HG02759 (cell line): ENCODE measurements at regions not wholly inside any gene's neighbourhood (a gene's known extent, or its start where the extent isn't known, plus 50 kb on each side); places are given as distances from the start of the nearest gene placed in this dataset.

ENCODE experiments used
- ATAC-seq: cut with Tn5 transposase; IDR thresholded peaks from one replicate; pipeline ENCODE4 v1.9.1; 2021; ENCODE audit warnings: mild to moderate bottlenecking, moderate library complexity; ENCODE audit not compliant: unreplicated experiment

DNA sequence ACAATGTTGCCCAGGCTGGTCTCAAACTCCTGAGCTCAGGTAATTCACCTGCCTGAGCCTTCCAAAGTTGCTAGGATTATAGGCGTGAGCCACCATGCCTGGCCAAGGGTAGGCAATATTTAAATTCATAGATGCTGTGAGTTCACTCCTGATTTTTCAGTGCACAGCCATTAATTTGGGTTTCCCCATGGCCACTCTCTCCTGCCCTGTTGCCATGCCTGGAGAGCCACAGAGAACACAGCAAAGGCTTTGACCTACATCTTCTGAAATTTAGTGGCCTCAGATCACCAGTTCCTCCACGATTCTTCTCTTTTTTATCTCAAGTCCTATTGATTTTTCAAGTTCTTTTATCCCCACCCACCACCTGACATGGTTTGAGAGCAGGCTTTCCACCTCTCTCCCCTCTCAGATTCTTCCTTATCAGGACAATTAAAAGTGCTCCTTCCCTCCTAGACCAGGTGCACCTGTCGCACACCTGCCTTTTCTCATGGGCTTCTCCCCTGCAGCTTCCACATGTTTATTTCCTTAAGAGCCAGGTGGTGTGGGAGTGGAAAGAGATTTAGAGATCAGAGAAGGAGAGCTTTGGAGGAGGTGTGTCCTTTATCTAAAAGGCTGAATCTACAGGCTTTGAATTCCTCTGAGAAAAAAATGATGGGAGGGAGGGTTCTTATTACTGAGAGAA lies 123.8 kb downstream of the ADRA2A start:
- ATAC-seq, result no peak

DNA sequence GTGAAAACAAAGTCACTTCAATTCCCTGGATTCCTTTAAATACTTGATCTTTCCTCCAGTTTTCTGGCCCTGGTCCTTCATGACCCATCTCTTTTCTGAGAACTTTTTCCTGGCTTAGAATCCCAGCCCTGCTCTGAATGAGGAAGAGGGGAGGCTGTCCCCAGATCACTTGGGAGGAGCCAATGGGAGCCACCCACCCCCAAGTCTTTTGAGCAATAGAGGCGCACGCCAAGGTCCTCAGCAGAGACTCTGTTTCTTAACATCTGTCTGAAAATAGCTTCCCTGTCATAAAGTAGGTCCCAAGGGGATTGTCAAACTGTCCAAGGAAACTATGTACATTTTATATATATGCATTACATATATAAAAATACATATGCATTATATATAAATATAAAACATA lies 126.8 kb downstream of the ADRA2A start:
- no peak for ATAC-seq

DNA sequence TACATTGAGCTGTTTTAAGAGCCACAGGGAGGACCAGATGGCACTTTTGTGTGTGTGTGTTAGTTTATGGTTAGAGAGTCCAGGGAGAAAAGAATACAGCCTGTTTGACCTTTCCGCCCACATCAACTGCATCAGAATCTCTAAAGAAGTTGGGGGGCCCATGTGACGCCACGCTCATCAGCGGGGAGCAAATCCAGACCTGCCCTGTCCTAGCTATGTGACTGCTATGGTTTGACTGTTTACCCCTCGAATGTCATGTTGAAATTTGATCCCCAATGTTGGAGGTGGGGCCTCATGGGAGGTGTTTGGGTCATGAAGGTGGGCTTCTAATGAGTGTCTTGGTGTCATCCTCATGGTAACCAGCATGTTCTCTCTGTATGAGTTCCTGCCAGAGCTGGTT lies 128.0 kb downstream of the ADRA2A start:
- no peak for ATAC-seq

DNA sequence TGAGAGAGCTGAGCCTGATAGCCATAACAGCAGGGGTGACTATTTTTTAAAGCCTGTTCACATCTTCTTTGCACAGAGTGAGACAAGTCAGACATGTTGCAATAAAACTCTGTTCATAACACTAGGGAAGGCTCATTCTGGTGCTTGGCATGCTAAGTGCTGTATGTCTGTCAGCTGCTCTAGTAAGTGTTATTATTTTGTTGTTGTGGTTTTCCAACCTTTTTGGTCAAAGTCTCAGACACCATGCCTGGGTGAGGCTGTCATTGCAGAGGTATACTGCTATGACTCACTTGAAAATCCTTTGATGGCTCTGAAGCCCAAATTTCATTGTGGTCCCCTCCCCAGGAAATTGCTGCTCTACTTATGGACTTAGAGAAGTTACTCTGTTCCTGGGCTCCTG lies 129.7 kb downstream of the ADRA2A start:
- no peak for ATAC-seq

DNA sequence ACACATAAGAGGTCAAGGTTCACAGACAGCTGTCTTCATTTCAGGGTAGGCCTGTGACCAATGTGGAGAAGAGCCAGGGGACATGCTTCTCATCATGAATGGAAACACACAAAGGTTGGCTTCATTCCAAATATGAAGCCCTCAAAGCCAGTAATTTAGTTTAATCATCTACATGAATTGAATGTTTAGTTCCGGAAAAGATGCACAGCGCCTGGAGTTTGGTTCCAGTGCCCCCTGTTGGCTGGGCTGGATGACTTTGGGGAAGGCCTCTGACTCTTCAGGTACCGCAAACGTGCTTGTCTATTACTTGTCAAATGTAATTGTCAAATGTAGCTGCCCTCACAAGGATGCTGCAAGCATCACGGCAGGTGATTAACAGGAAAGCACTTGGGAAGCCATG lies 130.7 kb downstream of the ADRA2A start:
- ATAC-seq, result no peak

DNA sequence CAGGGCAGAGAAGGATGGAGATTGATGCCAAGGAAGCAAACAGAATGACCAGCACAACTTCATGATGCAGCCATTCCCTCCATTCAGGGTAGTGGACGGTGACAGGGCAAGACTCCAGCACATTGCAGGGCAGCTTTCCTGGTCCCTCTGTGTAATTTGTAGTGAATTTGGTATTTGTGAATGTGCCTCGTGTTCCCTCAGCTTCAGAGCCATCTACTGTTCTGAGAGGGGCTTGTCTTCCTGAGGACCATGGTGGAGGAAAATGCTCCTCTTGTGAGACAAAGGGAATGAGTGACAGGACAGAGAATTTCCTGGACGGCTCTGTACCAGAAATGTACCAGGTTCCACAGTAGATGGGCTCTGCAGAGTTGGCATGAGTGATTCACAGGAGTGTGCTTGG lies 132.1 kb downstream of the ADRA2A start:
- ATAC-seq, result no peak

DNA sequence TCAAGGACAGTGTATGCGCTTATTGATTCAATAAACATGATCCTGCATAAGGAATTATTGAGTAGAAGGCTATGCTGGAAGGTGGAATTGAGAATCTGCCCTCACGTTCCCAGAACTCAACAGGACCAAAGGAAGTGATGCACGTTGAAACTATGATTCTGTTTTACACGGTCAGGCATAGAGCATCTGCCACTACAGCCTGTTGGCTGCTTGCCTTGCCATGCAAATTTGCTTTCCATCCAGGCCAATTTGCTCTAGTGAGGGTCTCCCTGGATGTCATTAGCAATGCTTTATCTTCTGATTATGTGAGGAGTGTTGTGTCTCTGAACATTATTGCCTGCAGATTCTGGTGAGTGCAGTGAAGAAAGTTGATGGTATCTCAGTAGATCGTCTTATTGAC lies 132.9 kb downstream of the ADRA2A start:
- no peak for ATAC-seq

DNA sequence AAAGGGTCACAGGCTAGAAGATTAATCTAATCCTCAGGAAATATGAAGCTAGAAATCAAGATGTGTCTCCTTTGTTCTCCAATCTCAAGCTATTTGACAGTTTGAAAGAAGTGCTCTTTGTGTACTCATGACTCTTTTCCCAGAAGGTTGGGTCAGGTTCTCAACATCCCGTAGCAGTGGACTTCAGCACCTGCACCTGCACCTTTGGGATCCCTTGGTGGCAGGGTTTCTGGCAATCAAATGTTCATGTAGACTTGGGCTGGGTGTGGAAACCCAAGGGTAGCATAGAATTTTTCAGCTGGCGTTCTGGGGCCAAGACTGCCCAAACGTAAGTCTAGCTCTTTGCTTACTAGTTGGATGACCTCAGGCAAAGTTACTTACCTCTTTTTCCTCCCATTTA lies 134.4 kb downstream of the ADRA2A start:
- no peak for ATAC-seq

DNA sequence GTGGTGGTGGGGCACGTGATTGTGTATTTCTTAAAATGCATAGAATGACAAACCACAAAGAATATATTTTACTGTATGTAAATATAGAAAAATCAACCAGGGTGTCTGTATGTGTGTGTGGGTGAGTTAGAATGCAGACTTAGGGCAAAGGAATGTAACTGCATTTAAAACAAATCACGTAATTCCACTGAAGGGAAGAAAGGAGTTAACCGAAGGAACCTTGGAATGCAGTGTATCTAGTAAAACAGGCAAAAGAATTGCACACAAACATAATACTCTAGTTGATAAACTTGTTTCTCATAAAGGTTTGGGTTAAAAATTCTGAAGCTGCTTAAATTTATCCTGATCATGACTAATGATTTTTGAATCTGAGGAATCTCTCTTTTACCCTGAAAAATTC lies 134.9 kb downstream of the ADRA2A start:
- no peak for ATAC-seq

DNA sequence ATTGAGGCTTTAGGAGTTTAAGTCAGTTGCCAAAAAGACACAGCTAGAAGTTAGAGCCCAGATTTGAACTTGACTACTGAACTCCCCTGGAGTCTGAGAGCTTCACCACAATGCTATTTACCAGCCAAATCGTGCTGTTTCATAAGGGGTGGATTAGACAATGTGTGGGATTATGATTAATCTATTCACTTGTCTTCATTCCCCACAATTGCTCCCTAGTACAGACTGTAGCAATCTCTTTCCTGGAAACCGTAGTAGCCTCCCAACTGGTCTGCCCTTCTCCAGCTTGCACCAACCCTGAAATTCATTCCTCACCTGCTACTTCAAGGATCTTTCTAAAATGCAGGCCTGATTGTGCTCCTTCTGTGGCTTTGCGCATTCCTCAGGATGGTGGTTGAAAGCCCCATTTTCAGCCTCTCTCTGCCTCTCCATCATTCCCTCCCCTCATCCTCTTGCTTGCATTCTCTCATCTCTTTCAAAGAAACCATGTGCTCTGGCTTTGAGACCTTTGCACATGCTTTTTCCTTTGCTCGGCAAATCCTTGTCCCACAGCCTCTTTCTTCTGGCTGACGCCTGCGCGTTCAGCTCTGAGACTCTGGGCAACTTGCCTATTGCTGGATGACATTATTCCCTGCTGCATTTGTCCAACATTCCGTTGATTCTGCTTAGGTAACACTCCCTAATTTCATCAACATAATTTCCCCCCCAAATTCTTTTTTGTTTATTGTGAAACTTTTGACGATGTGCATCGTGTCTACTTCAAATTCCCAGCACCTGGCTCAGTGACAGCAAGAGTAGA lies 145.1 kb downstream of the ADRA2A start:
- no peak for ATAC-seq

DNA sequence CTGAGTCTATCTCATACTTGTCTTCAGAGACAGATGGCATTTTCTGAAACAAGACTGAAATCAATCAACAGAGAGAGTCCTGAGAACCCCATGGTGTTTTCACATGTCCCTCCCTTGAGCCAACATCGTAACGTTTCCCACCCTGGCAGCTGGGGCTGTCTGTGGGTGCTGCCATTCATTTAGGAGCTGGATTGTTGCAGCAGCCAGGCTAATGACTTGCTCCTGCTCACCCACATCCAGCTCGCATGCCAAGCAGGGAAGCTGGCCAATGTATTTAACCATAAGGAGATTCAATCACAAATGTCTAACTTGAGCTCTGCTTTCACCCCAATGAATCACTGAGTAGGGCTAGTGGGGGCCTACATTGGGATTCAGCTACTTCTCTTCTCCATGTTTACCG lies 146.1 kb downstream of the ADRA2A start:
- no peak for ATAC-seq

DNA sequence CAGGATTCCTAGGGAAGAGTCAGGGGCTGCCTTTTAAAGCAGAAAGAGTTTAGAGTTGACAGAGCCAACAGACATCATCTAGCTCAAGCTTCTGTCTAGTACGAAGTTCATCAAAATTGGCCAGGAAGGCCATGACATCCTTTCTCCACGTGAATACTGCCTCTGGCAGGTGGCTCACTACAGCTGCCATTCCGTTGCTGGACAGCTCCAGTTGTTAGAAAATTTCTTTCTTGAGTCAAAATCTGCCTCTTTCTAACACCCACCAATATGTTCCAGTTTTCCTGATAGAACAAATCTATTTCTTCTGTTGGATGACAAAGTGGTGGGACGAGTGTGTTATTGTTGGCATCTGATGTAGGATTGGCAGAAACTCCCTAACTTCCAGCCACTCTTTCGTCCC lies 154.9 kb downstream of the ADRA2A start:
- ATAC-seq, result no peak

DNA sequence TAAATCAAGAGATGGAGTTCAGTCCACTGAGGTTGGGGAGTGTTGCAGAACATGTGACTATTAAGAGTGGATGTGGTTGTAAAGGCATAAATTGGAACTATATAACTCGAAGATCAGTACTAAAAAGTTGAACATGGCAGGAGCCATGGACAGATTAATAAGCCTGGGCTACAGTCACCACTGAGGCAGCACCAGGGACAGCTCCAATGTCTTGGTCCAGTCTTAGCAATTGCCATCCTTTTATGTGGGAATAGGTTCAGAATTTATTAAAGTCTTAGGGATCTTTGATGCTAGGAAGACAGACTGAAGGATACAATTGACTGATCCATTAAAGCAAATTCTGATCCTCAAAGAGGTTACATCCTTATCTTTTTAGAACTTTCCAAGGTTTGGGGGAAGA lies 156.6 kb downstream of the ADRA2A start:
- no peak for ATAC-seq

DNA sequence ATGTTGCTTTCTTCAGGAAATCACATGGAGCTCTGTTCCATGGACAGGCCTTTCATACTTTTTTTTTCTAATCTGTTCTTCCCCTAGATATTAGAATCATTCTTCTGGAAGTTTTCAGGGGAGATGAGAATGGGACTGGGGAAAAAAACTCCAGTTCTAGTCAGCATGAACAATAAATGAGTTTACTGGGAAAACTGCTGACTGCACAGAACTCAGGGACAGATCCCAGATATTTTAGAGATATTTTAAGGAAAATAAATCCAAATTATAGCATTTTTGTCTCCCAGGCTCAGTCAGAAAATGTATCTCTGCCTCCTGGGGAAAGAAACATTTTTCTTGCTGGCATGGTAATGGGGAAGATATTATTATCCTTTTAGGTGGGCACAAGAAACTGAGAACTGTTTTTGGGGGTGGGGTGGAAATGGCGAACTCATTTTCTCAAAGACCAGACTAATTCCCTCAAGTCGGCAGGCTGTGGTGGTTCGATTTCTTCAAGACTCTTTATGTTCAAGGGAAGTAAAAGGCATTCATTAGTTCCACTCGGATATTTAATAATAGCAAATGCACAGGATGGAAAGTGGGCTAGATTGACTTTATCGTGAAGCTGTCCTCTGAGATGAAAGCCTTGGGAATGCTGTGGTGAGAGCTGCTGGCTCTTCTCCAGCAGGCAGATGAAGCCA lies 157.5 kb downstream of the ADRA2A start:
- ATAC-seq, result no peak

DNA sequence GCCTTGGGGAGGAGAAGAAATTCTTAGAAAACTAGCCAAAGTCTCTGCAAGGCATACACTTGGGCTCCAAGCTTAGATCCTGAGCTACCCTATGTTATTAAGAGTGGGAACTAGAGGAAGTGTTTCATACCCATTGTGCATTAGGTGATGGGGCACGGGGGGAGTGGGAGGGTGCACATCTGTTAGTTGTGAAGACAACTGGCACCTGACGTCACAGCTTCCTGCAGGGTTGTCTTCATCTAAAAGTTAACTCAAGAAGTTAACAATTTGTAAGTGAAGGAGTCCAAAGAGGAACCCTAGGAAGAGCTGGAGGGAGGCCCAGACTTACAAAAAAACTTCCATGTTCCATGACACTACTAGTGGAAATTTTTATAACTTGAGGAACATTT lies 158.1 kb downstream of the ADRA2A start:
- ATAC-seq, result no peak

DNA sequence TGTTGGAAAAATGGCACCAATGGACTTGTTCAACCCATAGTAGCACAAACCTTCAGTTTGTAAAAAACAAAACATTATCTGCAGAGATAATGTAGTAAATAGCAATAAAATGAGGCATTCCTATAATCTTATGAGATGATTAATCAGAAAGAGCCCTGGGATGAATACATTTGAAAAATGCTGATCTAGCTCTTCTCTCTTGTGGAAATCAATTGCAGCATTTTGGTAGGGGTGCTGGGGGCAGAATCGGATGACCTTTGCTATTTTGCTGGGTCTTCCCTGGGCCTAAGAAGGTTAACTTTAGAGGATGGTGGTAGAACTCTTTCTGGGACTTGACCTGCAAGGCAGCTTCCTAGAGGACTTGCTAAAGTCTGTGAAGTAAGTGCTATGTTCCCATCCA lies 163.5 kb downstream of the ADRA2A start:
- ATAC-seq, result no peak

DNA sequence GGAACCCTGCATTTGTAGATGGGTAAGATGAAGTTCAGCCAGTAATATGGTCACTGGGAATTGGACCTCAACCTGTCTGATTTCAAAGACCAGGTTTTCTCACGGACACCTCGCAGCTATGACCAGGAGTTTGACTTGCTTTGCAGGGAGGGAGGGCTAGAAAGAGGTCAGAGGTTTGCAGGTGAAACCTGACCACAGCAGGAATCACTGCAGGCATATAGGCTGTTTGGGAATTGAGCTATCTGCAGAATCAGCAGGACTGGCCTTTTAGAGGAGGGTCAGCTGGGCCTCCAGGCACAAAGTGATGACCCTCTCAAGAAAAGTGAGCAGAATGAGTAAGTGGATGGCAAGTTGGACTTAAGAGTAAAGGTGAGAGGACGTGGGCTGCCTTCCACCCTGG lies 166.3 kb downstream of the ADRA2A start:
- ATAC-seq, result no peak

DNA sequence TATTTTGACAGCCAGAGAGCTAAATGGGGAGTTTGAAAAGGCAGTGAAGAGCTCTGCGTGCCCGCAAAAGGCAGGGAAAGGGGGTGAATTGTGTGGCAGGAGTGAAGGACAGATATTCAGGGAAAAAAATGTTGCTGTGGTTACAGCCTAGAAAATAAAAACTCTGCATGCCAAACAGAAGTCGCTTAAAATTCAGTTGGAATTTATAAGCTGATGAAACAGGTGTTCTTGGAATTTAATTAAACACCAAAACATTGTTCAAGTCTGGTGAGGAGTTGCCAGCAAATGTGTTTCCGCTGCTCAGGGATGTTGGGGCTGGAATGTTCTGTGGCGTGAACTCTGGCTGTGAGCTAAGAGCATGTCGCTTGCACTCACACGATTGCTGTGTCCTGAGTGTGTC lies 169.3 kb downstream of the ADRA2A start:
- no peak for ATAC-seq

DNA sequence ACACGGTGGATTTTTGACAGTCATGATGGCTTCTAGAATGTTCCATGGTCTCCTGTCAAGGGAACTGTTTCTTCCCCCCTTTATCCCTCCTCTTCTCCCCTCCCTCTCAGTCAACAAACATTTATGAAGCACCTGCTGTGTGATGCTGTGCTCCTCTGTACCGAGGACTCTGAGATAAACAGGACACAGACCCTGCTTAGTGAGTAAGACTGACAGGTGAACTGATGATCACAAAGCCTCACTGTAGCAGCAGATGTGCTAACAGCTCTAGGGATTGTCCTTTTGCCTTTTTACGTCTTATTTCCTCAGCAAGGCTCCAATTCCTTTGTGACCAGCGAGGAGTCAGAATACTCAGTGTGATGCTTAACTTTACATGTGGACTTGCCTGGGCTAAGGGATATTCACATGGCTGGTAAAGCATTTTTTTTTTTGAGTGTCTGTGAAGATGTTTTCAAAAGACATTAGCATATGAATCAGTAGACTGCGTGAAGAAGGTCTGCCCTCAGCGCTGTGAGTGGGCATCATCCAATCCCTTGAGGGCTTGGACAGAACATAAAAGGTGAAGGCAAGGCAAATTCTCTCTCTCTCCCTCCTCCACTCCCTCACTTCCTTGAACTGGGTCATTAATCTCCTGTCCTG lies 170.1 kb downstream of the ADRA2A start:
- no peak for ATAC-seq

DNA sequence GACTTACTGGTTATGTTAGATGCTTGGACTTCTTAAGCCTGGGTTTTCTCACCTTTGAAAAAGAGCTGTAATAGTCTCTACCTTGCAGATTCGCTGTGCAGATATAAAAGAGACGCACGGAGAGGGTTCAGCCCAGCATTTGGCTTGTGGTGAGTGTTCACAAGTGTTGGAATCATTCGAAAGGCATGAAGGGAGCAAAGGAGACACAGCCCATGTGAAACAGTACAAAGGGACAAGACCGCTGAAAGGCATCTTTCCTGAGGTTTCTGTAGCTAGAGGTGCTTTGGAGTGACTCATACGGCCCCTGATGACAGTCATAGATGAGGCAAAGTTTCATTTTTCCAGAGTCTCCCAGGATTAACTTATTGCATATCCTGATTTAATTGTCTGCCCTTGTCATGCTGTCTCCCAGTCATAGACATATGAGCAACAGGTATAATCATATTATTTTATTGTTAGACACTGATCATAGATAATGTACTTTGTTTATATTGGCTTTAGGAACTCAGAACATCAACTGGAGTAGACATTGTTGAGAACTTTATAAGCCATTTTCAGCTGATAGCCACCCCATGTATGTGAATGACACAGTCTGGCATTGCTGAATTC lies 171.1 kb downstream of the ADRA2A start:
- ATAC-seq, result no peak

DNA sequence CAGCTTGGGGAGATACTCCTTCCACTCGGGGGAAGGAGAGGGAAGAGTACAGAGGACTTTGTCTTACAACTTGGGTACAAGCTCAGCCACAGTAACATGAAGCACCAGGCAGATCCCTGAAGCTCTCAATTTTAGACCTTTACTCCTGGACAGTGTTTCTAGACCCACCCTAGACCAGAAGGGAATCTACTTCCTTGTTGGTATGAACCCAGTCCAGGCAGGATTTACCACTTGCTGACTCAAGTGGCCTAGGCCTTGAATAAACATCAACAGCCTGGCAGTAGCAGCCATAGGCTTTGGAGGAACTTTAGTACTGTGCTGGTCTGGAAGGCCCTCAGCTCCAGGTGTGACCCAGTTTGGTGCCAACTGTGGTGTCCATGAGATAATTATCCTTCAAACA lies 173.1 kb downstream of the ADRA2A start:
- no peak for ATAC-seq
